Stomach (tissue), 4 donors: ENCODE measurements at regions not wholly inside any gene's neighbourhood (a gene's known extent, or its start where the extent isn't known, plus 50 kb on each side); places are given as distances from the start of the nearest gene placed in this dataset.

Experiments
- EP300 ChIP-seq: sonication (generic); formaldehyde crosslinking; IDR thresholded peaks from one replicate; pipeline ENCODE4 v1.6.1; 2017; ENCODE audit warnings: antibody characterized with exemption
- POLR2A ChIP-seq, 4 donors: fragments of 450-650 bp; IDR thresholded peaks; one replicate each; pipeline ENCODE4 v1.6.1; 2016; ENCODE audit warnings: antibody characterized with exemption in 4 of 4, control low read depth in 2 of 4, mild to moderate bottlenecking in 1 of 4, moderate library complexity in 1 of 4
- POLR2AphosphoS5 ChIP-seq, 3 donors: sonication (generic); formaldehyde crosslinking; IDR thresholded peaks; one replicate each; pipeline ENCODE4 v1.6.1; 2016; ENCODE audit warnings: antibody characterized with exemption in 3 of 3
- TF ChIP-seq, protein P1 (sequence below), 7 experiments: fragments of 450-650 bp in 4 of 7; fragments of 200-600 bp in 3 of 7; sonication (generic) in 3 of 7; IDR thresholded peaks; one replicate each; pipeline ENCODE4 v1.5.1; 2016 to 2019; ENCODE audit warnings: antibody characterized with exemption in 7 of 7, control low read depth in 2 of 7, mild to moderate bottlenecking in 1 of 7

DNA sequence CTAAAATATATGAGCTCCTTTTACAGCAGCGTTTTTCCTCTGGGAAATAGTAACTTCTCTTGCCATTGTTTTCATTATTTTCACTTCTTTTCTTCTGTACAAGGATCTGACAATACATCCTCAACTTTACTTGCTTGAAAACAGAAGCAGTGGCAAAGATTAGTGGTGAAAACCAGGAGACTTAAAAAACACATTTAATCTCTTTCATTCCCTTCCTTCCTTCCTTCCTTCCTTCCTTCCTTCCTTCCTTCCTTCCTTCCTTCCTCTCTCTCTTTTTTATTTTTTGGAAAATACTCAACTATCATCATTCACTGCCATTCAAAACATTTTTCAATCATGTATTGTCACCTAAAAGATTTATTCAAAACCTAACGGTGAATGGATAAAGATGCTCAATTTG, 1411.4 kb downstream of the NCAM2 start:
- TF ChIP-seq, protein P1, sequence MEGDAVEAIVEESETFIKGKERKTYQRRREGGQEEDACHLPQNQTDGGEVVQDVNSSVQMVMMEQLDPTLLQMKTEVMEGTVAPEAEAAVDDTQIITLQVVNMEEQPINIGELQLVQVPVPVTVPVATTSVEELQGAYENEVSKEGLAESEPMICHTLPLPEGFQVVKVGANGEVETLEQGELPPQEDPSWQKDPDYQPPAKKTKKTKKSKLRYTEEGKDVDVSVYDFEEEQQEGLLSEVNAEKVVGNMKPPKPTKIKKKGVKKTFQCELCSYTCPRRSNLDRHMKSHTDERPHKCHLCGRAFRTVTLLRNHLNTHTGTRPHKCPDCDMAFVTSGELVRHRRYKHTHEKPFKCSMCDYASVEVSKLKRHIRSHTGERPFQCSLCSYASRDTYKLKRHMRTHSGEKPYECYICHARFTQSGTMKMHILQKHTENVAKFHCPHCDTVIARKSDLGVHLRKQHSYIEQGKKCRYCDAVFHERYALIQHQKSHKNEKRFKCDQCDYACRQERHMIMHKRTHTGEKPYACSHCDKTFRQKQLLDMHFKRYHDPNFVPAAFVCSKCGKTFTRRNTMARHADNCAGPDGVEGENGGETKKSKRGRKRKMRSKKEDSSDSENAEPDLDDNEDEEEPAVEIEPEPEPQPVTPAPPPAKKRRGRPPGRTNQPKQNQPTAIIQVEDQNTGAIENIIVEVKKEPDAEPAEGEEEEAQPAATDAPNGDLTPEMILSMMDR (IDR thresholded peaks at IDR 0.05), result no peak
- TF ChIP-seq POLR2AphosphoS5 (IDR thresholded peaks at IDR 0.05) (no peak), POLR2A (IDR thresholded peaks at IDR 0.05) (no peak), EP300 (no peak)
